AG09319 (cell line): ENCODE measurements at regions not wholly inside any gene's neighbourhood (a gene's known extent, or its start where the extent isn't known, plus 50 kb on each side); places are given as distances from the start of the nearest gene placed in this dataset.
"Not testable (repeated sequence)": the region's sequence is repeated elsewhere in the genome, so short reads cannot be mapped to it uniquely, and the experiment has no call there.

Source experiments
- DNase-seq: peaks from one replicate; pipeline ENCODE4 v3.0.0-alpha.2; 2010; ENCODE audit warnings: low read depth; ENCODE audit errors: extremely low read depth
- CTCF ChIP-seq: IDR thresholded peaks from 2 replicates; pipeline ENCODE4 v1.5.1; 2011; ENCODE audit warnings: low read depth, mild to moderate bottlenecking, inconsistent platforms, low read length, moderate library complexity

GRCh38 chr12:125549836-125550235 is 484.6 kb downstream of the AACS start:
- TF ChIP-seq CTCF = peak; percentile 5
- DNase-seq = no peak

GRCh38 chr12:125552295-125552694 is 487.1 kb downstream of the AACS start:
- no peak for TF ChIP-seq CTCF
- DNase-seq = no peak

GRCh38 chr12:125561008-125561407 is 495.8 kb downstream of the AACS start:
- DNase-seq = not testable (repeated sequence)

GRCh38 chr12:125564753-125565152 is 499.5 kb downstream of the AACS start:
- TF ChIP-seq CTCF = no peak

GRCh38 chr12:125567581-125567980 is 502.3 kb downstream of the AACS start:
- DNase-seq = no peak
- TF ChIP-seq CTCF = no peak

More at GRCh38 chr12:125564753-125565152, 499.5 kb downstream of the AACS start:
- no peak for DNase-seq

- no peak for DNase-seq
- TF ChIP-seq CTCF = no peak
Observed at GRCh38 chr12:125568306-125568705, 503.1 kb downstream of the AACS start.

- TF ChIP-seq CTCF = no peak
- DNase-seq = no peak
Observed at GRCh38 chr12:125573271-125573670, 508.0 kb downstream of the AACS start.

GRCh38 chr12:125577334-125577733 is 512.1 kb downstream of the AACS start:
- no peak for TF ChIP-seq CTCF
- no peak for DNase-seq
